BJ (cell line): ENCODE measurements at regions not wholly inside any gene's neighbourhood (a gene's known extent, or its start where the extent isn't known, plus 50 kb on each side); places are given as distances from the start of the nearest gene placed in this dataset.

Experiments
- CTCF ChIA-PET: fragments of 350-600 bp; formaldehyde crosslinking; extraction: SDS; loops from one replicate; lab custom pipeline; 2021; ENCODE audit warnings: antibody characterized with exemption, inconsistent platforms; lab: Yijun Ruan, JAX
- POLR2A ChIA-PET: fragments of 300-600 bp; sonication (Branson Sonifier 250); formaldehyde crosslinking; extraction: SDS; loops from one replicate; lab custom pipeline; 2021; ENCODE audit warnings: antibody characterized with exemption; lab: Charles Lee
- DNase-seq: peaks from one replicate; pipeline ENCODE4 v3.0.0-alpha.2; 2011; ENCODE audit warnings: low read depth
- H3K27me3 ChIP-seq: 2 replicates; pipeline ENCODE4 v1.6.0; 2011; ENCODE audit warnings: low read length; ENCODE audit not compliant: control insufficient read depth, insufficient read depth
- H3K36me3 ChIP-seq: 2 replicates; pipeline ENCODE4 v1.5.1; 2011; ENCODE audit warnings: low read length; ENCODE audit not compliant: control insufficient read depth, insufficient read depth
- H3K4me3 ChIP-seq: 2 replicates; pipeline ENCODE4 v1.5.1; 2011; ENCODE audit warnings: low read depth, mild to moderate bottlenecking, control low read depth, low read length
- CTCF ChIP-seq: IDR thresholded peaks from 2 replicates; pipeline ENCODE4 v1.5.1; 2011; ENCODE audit warnings: low read depth, mild to moderate bottlenecking, control low read depth, inconsistent platforms, low read length, moderate library complexity; ENCODE audit not compliant: insufficient read depth

- ChIA-PET CTCF (no interaction called here), POLR2A (no interaction called here)
- Histone ChIP-seq H3K4me3 (no peak overlapping the region), H3K36me3 (no peaks in the 10 kb centered on the region), H3K27me3 (no peaks in the 10 kb centered on the region)
- no peak for TF ChIP-seq CTCF
- DNase-seq, result no peak
Measured at GRCh38 chr6:71474942-71475341, 186.3 kb downstream of the OGFRL1 start.

GRCh38 chr6:71476371-71476770 lies 187.8 kb downstream of the OGFRL1 start:
- TF ChIP-seq CTCF, result no peak
- Histone ChIP-seq H3K27me3 (no peaks in the 10 kb centered on the region), H3K4me3 (no peak overlapping the region), H3K36me3 (no peaks in the 10 kb centered on the region)
- DNase-seq, result no peak
- CTCF ChIA-PET, result interaction anchor here (0.6 kb wide), 1 partner anchor 482 kb away, joined by 4 read pairs; no protein-coding TSS in a partner anchor
- POLR2A ChIA-PET, result no interaction called here

- POLR2A ChIA-PET, result no interaction called here
- Histone ChIP-seq H3K36me3 (no peaks in the 10 kb centered on the region), H3K4me3 (no peak overlapping the region), H3K27me3 (no peaks in the 10 kb centered on the region)
- CTCF ChIA-PET, result interaction anchor here (0.6 kb wide), 1 partner anchor 483 kb away, joined by 4 read pairs; no protein-coding TSS in a partner anchor
- DNase-seq, result no peak
- TF ChIP-seq CTCF, result no peak
Measured at GRCh38 chr6:71476872-71477271, 188.3 kb downstream of the OGFRL1 start.

- POLR2A ChIA-PET, result interaction anchor here (1.3 kb wide), 1 partner anchor 10 kb away, joined by 8 read pairs; no protein-coding TSS in a partner anchor
Measured at GRCh38 chr6:71478834-71479541, 190.4 kb downstream of the OGFRL1 start.

GRCh38 chr6:71480577-71480976 lies 192.0 kb downstream of the OGFRL1 start:
- DNase-seq, result no peak
- Histone ChIP-seq H3K4me3 (no peak overlapping the region), H3K27me3 (no peaks in the 10 kb centered on the region), H3K36me3 (no peaks in the 10 kb centered on the region)
- POLR2A ChIA-PET, result interaction anchor here (0.6 kb wide), 1 partner anchor 95 kb away, joined by 9 read pairs; no protein-coding TSS in a partner anchor
- CTCF ChIA-PET, result interaction anchor here (1.1 kb wide), 1 partner anchor 25 kb away, joined by 3 read pairs; no protein-coding TSS in a partner anchor
- TF ChIP-seq CTCF, result no peak

More at GRCh38 chr6:71478834-71479541, 190.4 kb downstream of the OGFRL1 start:
- CTCF ChIA-PET, result interaction anchor here (1.0 to 1.1 kb wide), 3 partner anchors 9 to 31 kb away, joined by 3 to 4 read pairs (median 3); no protein-coding TSS in a partner anchor
- no peak for TF ChIP-seq CTCF
- peak; percentile 91 for DNase-seq
- Histone ChIP-seq H3K4me3 (no peak overlapping the region), H3K36me3 (no peaks in the 10 kb centered on the region), H3K27me3 (no peaks in the 10 kb centered on the region)
